ENCODE measurements at regions not wholly inside any gene's neighbourhood (a gene's known extent, or its start where the extent isn't known, plus 50 kb on each side); places are given as distances from the start of the nearest gene placed in this dataset.
"Not testable (repeated sequence)": the region's sequence is repeated elsewhere in the genome, so short reads cannot be mapped to it uniquely, and the experiment has no call there.

DNA sequence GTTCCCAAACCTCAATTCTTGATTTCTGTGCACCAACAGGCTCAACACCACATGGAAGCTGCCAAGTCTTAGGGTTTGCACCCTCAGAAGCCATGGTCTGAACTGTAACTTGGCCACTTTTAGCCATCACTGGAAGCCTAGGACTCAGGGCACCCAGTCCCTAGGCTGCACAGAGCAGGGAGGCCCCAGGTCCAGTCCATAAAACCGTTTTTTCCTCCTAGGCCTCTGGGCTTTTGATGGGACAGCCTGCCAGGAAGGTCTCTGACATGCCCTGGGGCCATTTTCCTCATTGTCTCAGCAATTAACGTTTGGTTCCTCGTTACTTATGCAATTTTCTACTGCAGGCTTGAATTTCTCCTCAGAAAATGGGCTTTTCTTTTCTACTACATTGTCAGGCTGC is 1259.6 kb downstream of the RAPGEF2 start:
- no peaks in the 10 kb centered on the region for H3K27me3 ChIP-seq (ENCODE audit: control insufficient read depth, insufficient read depth, low read length)
- in situ Hi-C loops (cut with HindIII; ENCODE audit: low pct_unique_long_range_greater_than_20kb, low sequenced_read_pairs) (no loop called here), intact Hi-C loops (cut with micrococcal nuclease; ENCODE audit: unreplicated experiment) (no loop called here)
- POLR2A ChIA-PET: no interaction called here
- ATAC-seq (no peak), DNase-seq (ENCODE audit: low read depth, low spot score) (no peak)
- CTCF ChIA-PET: no interaction called here
- TF ChIP-seq, protein P1, sequence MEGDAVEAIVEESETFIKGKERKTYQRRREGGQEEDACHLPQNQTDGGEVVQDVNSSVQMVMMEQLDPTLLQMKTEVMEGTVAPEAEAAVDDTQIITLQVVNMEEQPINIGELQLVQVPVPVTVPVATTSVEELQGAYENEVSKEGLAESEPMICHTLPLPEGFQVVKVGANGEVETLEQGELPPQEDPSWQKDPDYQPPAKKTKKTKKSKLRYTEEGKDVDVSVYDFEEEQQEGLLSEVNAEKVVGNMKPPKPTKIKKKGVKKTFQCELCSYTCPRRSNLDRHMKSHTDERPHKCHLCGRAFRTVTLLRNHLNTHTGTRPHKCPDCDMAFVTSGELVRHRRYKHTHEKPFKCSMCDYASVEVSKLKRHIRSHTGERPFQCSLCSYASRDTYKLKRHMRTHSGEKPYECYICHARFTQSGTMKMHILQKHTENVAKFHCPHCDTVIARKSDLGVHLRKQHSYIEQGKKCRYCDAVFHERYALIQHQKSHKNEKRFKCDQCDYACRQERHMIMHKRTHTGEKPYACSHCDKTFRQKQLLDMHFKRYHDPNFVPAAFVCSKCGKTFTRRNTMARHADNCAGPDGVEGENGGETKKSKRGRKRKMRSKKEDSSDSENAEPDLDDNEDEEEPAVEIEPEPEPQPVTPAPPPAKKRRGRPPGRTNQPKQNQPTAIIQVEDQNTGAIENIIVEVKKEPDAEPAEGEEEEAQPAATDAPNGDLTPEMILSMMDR (IDR thresholded peaks at IDR 0.05): no peak
- TF ChIP-seq SIN3A (IDR thresholded peaks at IDR 0.05; ENCODE audit: borderline replicate concordance, insufficient read depth, low read depth, low read length) (no peak), TCF7L2 (IDR thresholded peaks at IDR 0.05; ENCODE audit: low read depth, low read length) (no peak), POLR2AphosphoS5 (IDR thresholded peaks at IDR 0.05; ENCODE audit: low read depth, low read length) (no peak)
- TF ChIP-seq, protein P2, sequence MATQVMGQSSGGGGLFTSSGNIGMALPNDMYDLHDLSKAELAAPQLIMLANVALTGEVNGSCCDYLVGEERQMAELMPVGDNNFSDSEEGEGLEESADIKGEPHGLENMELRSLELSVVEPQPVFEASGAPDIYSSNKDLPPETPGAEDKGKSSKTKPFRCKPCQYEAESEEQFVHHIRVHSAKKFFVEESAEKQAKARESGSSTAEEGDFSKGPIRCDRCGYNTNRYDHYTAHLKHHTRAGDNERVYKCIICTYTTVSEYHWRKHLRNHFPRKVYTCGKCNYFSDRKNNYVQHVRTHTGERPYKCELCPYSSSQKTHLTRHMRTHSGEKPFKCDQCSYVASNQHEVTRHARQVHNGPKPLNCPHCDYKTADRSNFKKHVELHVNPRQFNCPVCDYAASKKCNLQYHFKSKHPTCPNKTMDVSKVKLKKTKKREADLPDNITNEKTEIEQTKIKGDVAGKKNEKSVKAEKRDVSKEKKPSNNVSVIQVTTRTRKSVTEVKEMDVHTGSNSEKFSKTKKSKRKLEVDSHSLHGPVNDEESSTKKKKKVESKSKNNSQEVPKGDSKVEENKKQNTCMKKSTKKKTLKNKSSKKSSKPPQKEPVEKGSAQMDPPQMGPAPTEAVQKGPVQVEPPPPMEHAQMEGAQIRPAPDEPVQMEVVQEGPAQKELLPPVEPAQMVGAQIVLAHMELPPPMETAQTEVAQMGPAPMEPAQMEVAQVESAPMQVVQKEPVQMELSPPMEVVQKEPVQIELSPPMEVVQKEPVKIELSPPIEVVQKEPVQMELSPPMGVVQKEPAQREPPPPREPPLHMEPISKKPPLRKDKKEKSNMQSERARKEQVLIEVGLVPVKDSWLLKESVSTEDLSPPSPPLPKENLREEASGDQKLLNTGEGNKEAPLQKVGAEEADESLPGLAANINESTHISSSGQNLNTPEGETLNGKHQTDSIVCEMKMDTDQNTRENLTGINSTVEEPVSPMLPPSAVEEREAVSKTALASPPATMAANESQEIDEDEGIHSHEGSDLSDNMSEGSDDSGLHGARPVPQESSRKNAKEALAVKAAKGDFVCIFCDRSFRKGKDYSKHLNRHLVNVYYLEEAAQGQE (IDR thresholded peaks at IDR 0.05; ENCODE audit: insufficient read depth in 1 of 2, low read depth in 2 of 2, low read length in 1 of 2): no peak
- no peak overlapping the region for H3K27ac ChIP-seq (ENCODE audit: low read length)
- no peak overlapping the region for H3K4me3 ChIP-seq (ENCODE audit: low read depth in 2 of 2, low read length in 2 of 2)
- H3K4me1 ChIP-seq (ENCODE audit: control insufficient read depth, insufficient read depth, low read length): no peaks in the 10 kb centered on the region
- H3K9me3 ChIP-seq (ENCODE audit: control insufficient read depth, insufficient read depth, low read depth, low read length): no peaks in the 10 kb centered on the region
- BruUV-seq (replicated peaks): no TSS peak
- H3K36me3 ChIP-seq (ENCODE audit: control insufficient read depth, insufficient read depth, low read length): no peaks in the 10 kb centered on the region

DNA sequence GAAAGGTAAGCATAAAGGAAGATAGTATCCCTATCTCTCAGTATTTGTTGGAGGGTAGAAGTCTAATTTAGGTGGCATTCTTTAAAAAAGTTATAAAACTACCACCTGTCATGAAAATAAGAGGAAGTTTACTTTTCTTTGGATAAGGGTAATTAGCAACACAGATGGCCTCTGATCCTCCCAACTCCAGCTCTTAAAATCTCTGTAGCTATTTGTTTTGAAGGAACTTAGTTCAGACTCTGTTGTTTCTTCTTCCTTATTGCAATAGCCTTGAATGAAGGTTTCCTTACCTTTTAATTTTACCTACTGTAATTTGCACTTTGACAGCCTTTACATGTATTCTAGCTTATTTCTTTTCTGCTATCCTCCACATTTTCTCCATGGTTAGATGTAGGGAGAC is 1261.3 kb downstream of the RAPGEF2 start:
- POLR2A ChIA-PET: no interaction called here
- Histone ChIP-seq H3K27me3 (ENCODE audit: control insufficient read depth, insufficient read depth, low read length) (no peaks in the 10 kb centered on the region), H3K27ac (ENCODE audit: low read length) (no peak overlapping the region), H3K4me1 (ENCODE audit: control insufficient read depth, insufficient read depth, low read length) (no peaks in the 10 kb centered on the region), H3K9me3 (ENCODE audit: control insufficient read depth, insufficient read depth, low read depth, low read length) (no peaks in the 10 kb centered on the region), H3K36me3 (ENCODE audit: control insufficient read depth, insufficient read depth, low read length) (no peaks in the 10 kb centered on the region), H3K4me3 (ENCODE audit: low read depth in 2 of 2, low read length in 2 of 2) (no peak overlapping the region)
- CTCF ChIA-PET: no interaction called here
- ATAC-seq (no peak), DNase-seq (ENCODE audit: low read depth, low spot score) (no peak)
- intact Hi-C loops (cut with micrococcal nuclease; ENCODE audit: unreplicated experiment) (no loop called here), in situ Hi-C loops (cut with HindIII; ENCODE audit: low pct_unique_long_range_greater_than_20kb, low sequenced_read_pairs) (no loop called here)
- no TSS peak for BruUV-seq (replicated peaks)
- TF ChIP-seq, protein P2 (IDR thresholded peaks at IDR 0.05; ENCODE audit: insufficient read depth in 1 of 2, low read depth in 2 of 2, low read length in 1 of 2): no peak
- TF ChIP-seq SIN3A (IDR thresholded peaks at IDR 0.05; ENCODE audit: borderline replicate concordance, insufficient read depth, low read depth, low read length) (no peak), POLR2AphosphoS5 (IDR thresholded peaks at IDR 0.05; ENCODE audit: low read depth, low read length) (no peak), TCF7L2 (IDR thresholded peaks at IDR 0.05; ENCODE audit: low read depth, low read length) (no peak)
- TF ChIP-seq, protein P1 (IDR thresholded peaks at IDR 0.05): no peak

DNA sequence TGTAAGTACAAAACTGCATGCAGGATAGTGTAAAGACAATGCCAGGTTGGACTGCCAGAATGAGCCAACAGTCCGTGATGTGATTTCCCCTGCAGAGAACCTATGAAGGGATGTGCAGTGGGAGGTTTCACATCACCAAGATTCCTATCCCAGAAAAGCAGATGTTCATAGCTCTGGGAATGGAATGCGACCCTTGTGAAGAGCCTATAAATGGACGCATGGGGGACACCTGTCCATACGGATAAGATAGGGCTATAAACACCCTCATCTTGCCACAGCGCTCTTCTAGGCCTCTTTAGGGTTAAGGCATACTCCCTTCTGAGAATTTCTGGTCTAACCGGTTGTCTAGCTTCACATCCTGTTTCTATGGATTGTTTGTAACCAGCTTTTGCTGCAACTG is 1261.8 kb downstream of the RAPGEF2 start:
- H3K4me3 ChIP-seq (ENCODE audit: low read depth in 2 of 2, low read length in 2 of 2); ATAC-seq; H3K9me3 ChIP-seq (ENCODE audit: control insufficient read depth, insufficient read depth, low read depth, low read length); H3K27ac ChIP-seq (ENCODE audit: low read length); intact Hi-C loops (cut with micrococcal nuclease; ENCODE audit: unreplicated experiment); CTCF ChIA-PET; in situ Hi-C loops (cut with HindIII; ENCODE audit: low pct_unique_long_range_greater_than_20kb, low sequenced_read_pairs); H3K36me3 ChIP-seq (ENCODE audit: control insufficient read depth, insufficient read depth, low read length); POLR2A ChIA-PET; H3K27me3 ChIP-seq (ENCODE audit: control insufficient read depth, insufficient read depth, low read length); BruUV-seq (replicated peaks); H3K4me1 ChIP-seq (ENCODE audit: control insufficient read depth, insufficient read depth, low read length); DNase-seq (ENCODE audit: low read depth, low spot score): not testable (repeated sequence)

DNA sequence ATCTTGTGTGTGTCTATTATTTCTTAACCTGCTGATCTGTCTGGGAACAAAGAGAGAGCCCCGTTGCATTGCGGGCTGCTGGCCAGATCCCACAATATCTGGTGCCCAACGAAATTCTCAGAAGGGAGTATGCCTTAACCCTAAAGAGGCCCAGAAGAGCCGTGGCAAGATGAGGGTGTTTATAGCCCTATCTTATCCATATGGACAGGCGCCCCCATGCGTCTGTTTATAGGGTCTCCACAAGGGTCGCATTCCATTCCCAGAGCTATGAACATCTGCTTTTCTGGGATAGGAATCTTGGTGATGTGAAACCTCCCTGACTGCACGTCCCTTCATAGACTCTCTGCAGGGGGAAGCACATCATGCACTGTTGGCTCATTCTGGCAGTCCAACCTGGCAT is 1262.5 kb downstream of the RAPGEF2 start:
- ATAC-seq; H3K27me3 ChIP-seq (ENCODE audit: control insufficient read depth, insufficient read depth, low read length); DNase-seq (ENCODE audit: low read depth, low spot score); in situ Hi-C loops (cut with HindIII; ENCODE audit: low pct_unique_long_range_greater_than_20kb, low sequenced_read_pairs); CTCF ChIA-PET; POLR2A ChIA-PET; H3K36me3 ChIP-seq (ENCODE audit: control insufficient read depth, insufficient read depth, low read length); H3K4me3 ChIP-seq (ENCODE audit: low read depth in 2 of 2, low read length in 2 of 2); intact Hi-C loops (cut with micrococcal nuclease; ENCODE audit: unreplicated experiment); H3K27ac ChIP-seq (ENCODE audit: low read length); H3K4me1 ChIP-seq (ENCODE audit: control insufficient read depth, insufficient read depth, low read length); H3K9me3 ChIP-seq (ENCODE audit: control insufficient read depth, insufficient read depth, low read depth, low read length); BruUV-seq (replicated peaks): not testable (repeated sequence)

All from Panc1 (cell line).